SK-N-SH (cell line): ENCODE measurements at regions not wholly inside any gene's neighbourhood (a gene's known extent, or its start where the extent isn't known, plus 50 kb on each side); places are given as distances from the start of the nearest gene placed in this dataset.

ENCODE experiments used
- CTCF ChIA-PET: fragments of 300-600, 350-600 bp; formaldehyde crosslinking; extraction: SDS; loops from one replicate; lab custom pipeline; 2021; lab: Yijun Ruan, JAX
- POLR2A ChIA-PET: fragments of 350-600 bp; sonication (Branson Sonifier 250); formaldehyde crosslinking; extraction: SDS; loops from one replicate; lab custom pipeline; 2020; ENCODE audit warnings: antibody characterized with exemption, inconsistent platforms; lab: Yijun Ruan, JAX
- DNase-seq: peaks from one replicate; pipeline ENCODE4 v3.0.0; 2012
- H2AFZ ChIP-seq: fragments of 200-600 bp; sonication (generic); 2 replicates; pipeline ENCODE4 v1.8.1; 2016; ENCODE audit warnings: antibody characterized with exemption, mild to moderate bottlenecking, low read depth
- H3F3A ChIP-seq: fragments of 200-600 bp; sonication (generic); replicated peaks from 2 replicates; pipeline ENCODE3; 2016; ENCODE audit warnings: antibody characterized with exemption, mild to moderate bottlenecking; ENCODE audit not compliant: insufficient read depth
- H3K27ac ChIP-seq, 2 experiments: fragments of 200-500 bp in 1 of 2; fragments of 200-600 bp in 1 of 2; sonication (Bioruptor generic) in 1 of 2; sonication (generic), shearing (Covaris generic) in 1 of 2; 2 replicates each; pipeline versions ENCODE4 v1.5.1 to v1.6.1; 2014 to 2016; ENCODE audit warnings: low read depth in 2 of 2, inconsistent platforms in 1 of 2, low read length in 1 of 2, mild to moderate bottlenecking in 1 of 2, mixed read lengths in 1 of 2
- H3K27me3 ChIP-seq: fragments of 200-600 bp; sonication (generic), shearing (Covaris generic); 2 replicates; pipeline ENCODE4 v1.6.1; 2016; ENCODE audit warnings: mixed run types; ENCODE audit not compliant: insufficient read depth
- H3K36me3 ChIP-seq, 2 experiments: fragments of 200-500 bp in 1 of 2; fragments of 200-600 bp in 1 of 2; sonication (Bioruptor generic) in 1 of 2; sonication (generic) in 1 of 2; replicated peaks in 1 of 2; 2 replicates each; pipeline versions ENCODE3 to v1.5.1; 2014 to 2016; ENCODE audit warnings: low read length in 1 of 2, mild to moderate bottlenecking in 1 of 2; ENCODE audit not compliant: insufficient read depth in 2 of 2, control insufficient read depth in 1 of 2
- H3K4me1 ChIP-seq, 2 experiments: fragments of 200-500 bp in 1 of 2; fragments of 200-600 bp in 1 of 2; sonication (Bioruptor generic) in 1 of 2; sonication (generic), shearing (Covaris generic) in 1 of 2; 2 replicates each; pipeline versions ENCODE4 v1.5.1 to v1.6.1; 2014 to 2016; ENCODE audit warnings: low read depth in 1 of 2, low read length in 1 of 2, mixed run types in 1 of 2; ENCODE audit not compliant: insufficient read depth in 2 of 2, control insufficient read depth in 1 of 2
- H3K4me2 ChIP-seq: fragments of 200-600 bp; sonication (generic), shearing (Covaris generic); 2 replicates; pipeline ENCODE4 v1.6.1; 2017; ENCODE audit warnings: mixed run types
- H3K4me3 ChIP-seq, 2 experiments: fragments of 200-500 bp in 1 of 2; fragments of 200-600 bp in 1 of 2; sonication (Bioruptor generic) in 1 of 2; sonication (generic), shearing (Covaris generic) in 1 of 2; 2 replicates each; pipeline versions ENCODE4 v1.5.1 to v1.8.1; 2014 to 2016; ENCODE audit warnings: low read depth in 2 of 2, inconsistent platforms in 1 of 2, low read length in 1 of 2, mild to moderate bottlenecking in 1 of 2, mixed read lengths in 1 of 2, moderate library complexity in 1 of 2
- H3K79me2 ChIP-seq: fragments of 200-600 bp; sonication (generic); 2 replicates; pipeline ENCODE4 v1.8.1; 2017; ENCODE audit warnings: mild to moderate bottlenecking; ENCODE audit not compliant: insufficient read depth
- H3K9ac ChIP-seq: fragments of 200-600 bp; sonication (generic); 2 replicates; pipeline ENCODE4 v1.6.1; 2017; ENCODE audit warnings: mixed run types
- H3K9me2 ChIP-seq: fragments of 200-600 bp; sonication (generic); 2 replicates; pipeline ENCODE4 v1.6.1; 2017; ENCODE audit warnings: mixed run types
- H3K9me3 ChIP-seq: fragments of 200-600 bp; sonication (generic); 2 replicates; pipeline ENCODE4 v1.6.1; 2017; ENCODE audit warnings: mixed run types, mild to moderate bottlenecking, moderate library complexity
- H4K20me1 ChIP-seq: fragments of 200-600 bp; sonication (generic); 2 replicates; pipeline ENCODE4 v1.6.1; 2017; ENCODE audit warnings: mild to moderate bottlenecking, mixed run types; ENCODE audit not compliant: insufficient read depth
- CHD2 ChIP-seq: fragments of 150-350 bp; IDR thresholded peaks from 2 replicates; pipeline ENCODE4 v1.6.1; 2018; ENCODE audit warnings: low read length; ENCODE audit not compliant: partially characterized antibody
- ELF1 ChIP-seq: IDR thresholded peaks from 2 replicates; pipeline ENCODE4 v1.4.0; 2012
- EP300 ChIP-seq, 2 experiments: IDR thresholded peaks; 2 replicates each; pipeline versions ENCODE4 v1.4.0 to v1.6.1; 2012; ENCODE audit warnings: borderline replicate concordance in 1 of 2, low read depth in 1 of 2, low read length in 1 of 2
- FOSL2 ChIP-seq: IDR thresholded peaks from 2 replicates; pipeline ENCODE4 v1.4.0; 2012; ENCODE audit warnings: low read depth, mild to moderate bottlenecking, moderate library complexity, borderline replicate concordance
- FOXJ3 ChIP-seq: sonication (generic); formaldehyde crosslinking; IDR thresholded peaks from 2 replicates; pipeline ENCODE4 v1.5.1; 2020; ENCODE audit warnings: mild to moderate bottlenecking, missing genetic modification reagents
- FOXM1 ChIP-seq: IDR thresholded peaks from 2 replicates; pipeline ENCODE4 v1.4.0; 2012; ENCODE audit warnings: low read depth, mild to moderate bottlenecking
- GATA2 ChIP-seq: sonication (generic); formaldehyde crosslinking; IDR thresholded peaks from 2 replicates; pipeline ENCODE4 v1.5.0; 2020; ENCODE audit warnings: mild to moderate bottlenecking, missing genetic modification reagents
- JUND ChIP-seq: IDR thresholded peaks from 2 replicates; pipeline ENCODE4 v1.4.0; 2012
- MAX ChIP-seq: IDR thresholded peaks from 2 replicates; pipeline ENCODE4 v1.4.0; 2012; ENCODE audit warnings: low read depth
- MXI1 ChIP-seq: IDR thresholded peaks from 2 replicates; pipeline ENCODE4 v1.6.1; 2012; ENCODE audit warnings: mild to moderate bottlenecking, low read depth, low read length, improper control_type of control experiment
- NFIC ChIP-seq: IDR thresholded peaks from 2 replicates; pipeline ENCODE4 v1.4.0; 2012; ENCODE audit warnings: borderline replicate concordance
- PBX3 ChIP-seq: IDR thresholded peaks from 2 replicates; pipeline ENCODE4; 2012
- POLR2AphosphoS5 ChIP-seq: IDR thresholded peaks from 2 replicates; pipeline ENCODE4 v1.6.1; 2012; ENCODE audit warnings: low read depth, low read length
- RAD21 ChIP-seq: IDR thresholded peaks from 2 replicates; pipeline ENCODE4 v1.6.1; 2012; ENCODE audit warnings: mild to moderate bottlenecking, low read length
- RCOR1 ChIP-seq: fragments of 150-350 bp; IDR thresholded peaks from 2 replicates; pipeline ENCODE4 v1.6.1; 2017; ENCODE audit warnings: antibody characterized with exemption, low read length
- RXRA ChIP-seq: IDR thresholded peaks from 2 replicates; pipeline ENCODE4 v1.4.0; 2012; ENCODE audit warnings: low read depth, mild to moderate bottlenecking, borderline replicate concordance
- SIN3A ChIP-seq: IDR thresholded peaks from 2 replicates; pipeline ENCODE4 v1.6.1; 2012; ENCODE audit warnings: low read depth, mild to moderate bottlenecking, low read length, moderate library complexity, borderline replicate concordance
- TAF1 ChIP-seq: IDR thresholded peaks from 2 replicates; pipeline ENCODE4 v1.6.1; 2012; ENCODE audit warnings: low read depth, mild to moderate bottlenecking, low read length, moderate library complexity, borderline replicate concordance
- TCF12 ChIP-seq: IDR thresholded peaks from 2 replicates; pipeline ENCODE4 v1.4.0; 2012
- TEAD4 ChIP-seq: IDR thresholded peaks from 2 replicates; pipeline ENCODE4 v1.4.0; 2012; ENCODE audit warnings: mild to moderate bottlenecking, borderline replicate concordance; ENCODE audit not compliant: insufficient read depth
- USF1 ChIP-seq: IDR thresholded peaks from 2 replicates; pipeline ENCODE4 v1.4.0; 2012; ENCODE audit warnings: low read depth, borderline replicate concordance
- ZBTB33 ChIP-seq: IDR thresholded peaks from 2 replicates; pipeline ENCODE4 v1.4.0; 2012; ENCODE audit warnings: low read depth, borderline replicate concordance
- WGBS: methylation state at CpG from one replicate; pipeline ENCODE4 v1.1.6; 2017; ENCODE audit warnings: low lambda C conversion rate; 5-methylcytosine and 5-hydroxymethylcytosine counted together
- TF ChIP-seq, protein P1 (sequence below): fragments of 150-350 bp; IDR thresholded peaks from 2 replicates; pipeline ENCODE4 v1.6.1; 2016; ENCODE audit warnings: mild to moderate bottlenecking, low read depth, low read length

- ChIA-PET POLR2A (no interaction called here), CTCF (no interaction called here)
- no peaks in the 10 kb centered on the region for H3K9me2 ChIP-seq
- H3K4me3 ChIP-seq, result no peak overlapping the region
- no peaks in the 10 kb centered on the region for H3K27me3 ChIP-seq
- no peak overlapping the region for H3K4me2 ChIP-seq
- H3F3A ChIP-seq, result no peaks in the 10 kb centered on the region
- no peaks in the 10 kb centered on the region for H3K4me1 ChIP-seq
- H3K9ac ChIP-seq, result no peak overlapping the region
- no peaks in the 10 kb centered on the region for H3K36me3 ChIP-seq
- H3K27ac ChIP-seq, result no peak overlapping the region
- WGBS, result 28% methylated on average over 5 of the region's 5 CpGs
- no peaks in the 10 kb centered on the region for H3K9me3 ChIP-seq
- H2AFZ ChIP-seq, result no peak overlapping the region
- H4K20me1 ChIP-seq, result no peaks in the 10 kb centered on the region
- TF ChIP-seq NFIC (no peak), RXRA (no peak), TAF1 (no peak), JUND (no peak), TCF12 (no peak), FOXM1 (no peak), CHD2 (no peak), ELF1 (no peak), ZBTB33 (no peak), EP300 (IDR thresholded peaks at IDR 0.05; ENCODE audit: borderline replicate concordance in 1 of 2, low read depth in 1 of 2, low read length in 1 of 2) (no peak), RCOR1 (no peak), FOXJ3 (CRISPR knock-in tag) (no peak)
- TF ChIP-seq, protein P1, sequence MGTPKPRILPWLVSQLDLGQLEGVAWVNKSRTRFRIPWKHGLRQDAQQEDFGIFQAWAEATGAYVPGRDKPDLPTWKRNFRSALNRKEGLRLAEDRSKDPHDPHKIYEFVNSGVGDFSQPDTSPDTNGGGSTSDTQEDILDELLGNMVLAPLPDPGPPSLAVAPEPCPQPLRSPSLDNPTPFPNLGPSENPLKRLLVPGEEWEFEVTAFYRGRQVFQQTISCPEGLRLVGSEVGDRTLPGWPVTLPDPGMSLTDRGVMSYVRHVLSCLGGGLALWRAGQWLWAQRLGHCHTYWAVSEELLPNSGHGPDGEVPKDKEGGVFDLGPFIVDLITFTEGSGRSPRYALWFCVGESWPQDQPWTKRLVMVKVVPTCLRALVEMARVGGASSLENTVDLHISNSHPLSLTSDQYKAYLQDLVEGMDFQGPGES, result no peak
- DNase-seq, result no peak
- no peaks in the 10 kb centered on the region for H3K79me2 ChIP-seq
These were observed 263.6 kb downstream of the ZNF516 start for GRCh38 chr18:76231402-76231801.

- POLR2A ChIA-PET, result no interaction called here
- H3K9me2 ChIP-seq, result no peaks in the 10 kb centered on the region
- DNase-seq, result no peak
- no peak overlapping the region for H2AFZ ChIP-seq
- H3K79me2 ChIP-seq, result no peaks in the 10 kb centered on the region
- no peaks in the 10 kb centered on the region for H3K4me1 ChIP-seq
- H3K27ac ChIP-seq, result no peak overlapping the region
- H3K9me3 ChIP-seq, result no peaks in the 10 kb centered on the region
- CTCF ChIA-PET, result no interaction called here
- 31% methylated on average over 11 of the region's 11 CpGs for WGBS
- H3F3A ChIP-seq, result no peaks in the 10 kb centered on the region
- H3K4me3 ChIP-seq, result no peak overlapping the region
- no peak overlapping the region for H3K4me2 ChIP-seq
- no peak overlapping the region for H3K9ac ChIP-seq
- H4K20me1 ChIP-seq, result no peaks in the 10 kb centered on the region
- no peaks in the 10 kb centered on the region for H3K36me3 ChIP-seq
- H3K27me3 ChIP-seq, result no peaks in the 10 kb centered on the region
- TF ChIP-seq MXI1 (no peak), GATA2 (CRISPR knock-in tag) (no peak), CHD2 (no peak), TEAD4 (no peak), POLR2AphosphoS5 (no peak), RXRA (no peak), MAX (no peak), TAF1 (no peak), USF1 (no peak), RAD21 (no peak), SIN3A (no peak), FOSL2 (no peak), PBX3 (no peak), ZBTB33 (no peak)
These were observed 264.3 kb downstream of the ZNF516 start for GRCh38 chr18:76230791-76231190.
